ENCODE measurements at regions not wholly inside any gene's neighbourhood (a gene's known extent, or its start where the extent isn't known, plus 50 kb on each side); places are given as distances from the start of the nearest gene placed in this dataset.
A peak's percentile ranks its signal among the peaks of the same experiment; 100 is the strongest.

GRCh38 chr5:89343666-89344065 is 460.7 kb upstream of the MEF2C start:
- dilution Hi-C loops (cut with MboI; ENCODE audit: extremely low pct_ligation_motif_present, low sequenced_read_pairs) (no loop called here), intact Hi-C loops (cut with micrococcal nuclease) (no loop called here)
- no peaks in the 10 kb centered on the region for H3K9me1 ChIP-seq (replicated peaks; ENCODE audit: control insufficient read depth, extremely low read depth, insufficient read depth, low read length)
- no peaks in the 10 kb centered on the region for H4K20me1 ChIP-seq (replicated peaks; ENCODE audit: control insufficient read depth, extremely low read depth, insufficient read depth, low read length)
- ChIA-PET POLR2A (no interaction called here), CTCF (interaction anchor here (0.8 to 1.0 kb wide), 3 partner anchors 9 to 31 kb away, joined by 3 to 5 read pairs (median 4); no protein-coding TSS in a partner anchor)
- no peak overlapping the region for H3K27ac ChIP-seq (ENCODE audit: insufficient read depth, low read depth, low read length)
- H3K4me3 ChIP-seq (replicated peaks in 1 of 3; ENCODE audit: insufficient read depth in 1 of 3, low read depth in 1 of 3, low read length in 3 of 3) = no peak overlapping the region
- no peak for FAIRE-seq
- DNase-seq (ENCODE audit: low read depth, low spot score) = peak; percentile 8
- no peaks in the 10 kb centered on the region for H3K27me3 ChIP-seq (ENCODE audit: control insufficient read depth in 2 of 2, insufficient read depth in 2 of 2, low read length in 2 of 2)
- H3K9ac ChIP-seq (replicated peaks; ENCODE audit: extremely low read depth, insufficient read depth, low read length) = no peak overlapping the region
- no peak overlapping the region for H3K4me2 ChIP-seq (ENCODE audit: insufficient read depth, low read length)
- no peak for TF ChIP-seq EZH2 (IDR thresholded peaks at IDR 0.05; ENCODE audit: borderline replicate concordance, low read depth, low read length, severe bottlenecking)
- no peak for TF ChIP-seq POLR2A (IDR thresholded peaks at IDR 0.05; ENCODE audit: low read depth, low read length)
- no peak for TF ChIP-seq JUN (IDR thresholded peaks at IDR 0.05; ENCODE audit: borderline replicate concordance, insufficient read depth, insufficient read length, low read depth)
- TF ChIP-seq GATA2 (IDR thresholded peaks at IDR 0.05; ENCODE audit: insufficient read depth, insufficient read length, low read depth, low read length) = no peak
- no peak for TF ChIP-seq MAX (IDR thresholded peaks at IDR 0.05; ENCODE audit: insufficient read depth, insufficient read length)
- TF ChIP-seq CTCF (IDR thresholded peaks at IDR 0.05; ENCODE audit: extremely low read depth in 1 of 2, insufficient read depth in 1 of 2, low read depth in 1 of 2, low read length in 2 of 2) = no peak
- no peak for TF ChIP-seq POLR2AphosphoS5 (IDR thresholded peaks at IDR 0.05; ENCODE audit: insufficient read depth, low read depth, low read length)
- TF ChIP-seq FOS (IDR thresholded peaks at IDR 0.05; ENCODE audit: borderline replicate concordance, insufficient read depth, low read length) = no peak
- no peaks in the 10 kb centered on the region for H3K36me3 ChIP-seq (ENCODE audit: control insufficient read depth in 2 of 2, extremely low read depth in 1 of 2, insufficient read depth in 2 of 2, low read length in 2 of 2)
- BruUV-seq (replicated peaks) = no TSS peak
- no peaks in the 10 kb centered on the region for H3K79me2 ChIP-seq (ENCODE audit: control insufficient read depth, insufficient read depth, low read length)
- no peaks in the 10 kb centered on the region for H3K4me1 ChIP-seq (ENCODE audit: control insufficient read depth, extremely low read depth, insufficient read depth, low read length)
- no peak overlapping the region for H2AFZ ChIP-seq (ENCODE audit: low read depth, low read length)
- H3K9me3 ChIP-seq (replicated peaks; ENCODE audit: control insufficient read depth, insufficient read depth, low read length) = no peaks in the 10 kb centered on the region

Measured in endothelial cell of umbilical vein (primary cell).